ENCODE measurements at regions not wholly inside any gene's neighbourhood (a gene's known extent, or its start where the extent isn't known, plus 50 kb on each side); places are given as distances from the start of the nearest gene placed in this dataset.

- TF ChIP-seq, protein P1, sequence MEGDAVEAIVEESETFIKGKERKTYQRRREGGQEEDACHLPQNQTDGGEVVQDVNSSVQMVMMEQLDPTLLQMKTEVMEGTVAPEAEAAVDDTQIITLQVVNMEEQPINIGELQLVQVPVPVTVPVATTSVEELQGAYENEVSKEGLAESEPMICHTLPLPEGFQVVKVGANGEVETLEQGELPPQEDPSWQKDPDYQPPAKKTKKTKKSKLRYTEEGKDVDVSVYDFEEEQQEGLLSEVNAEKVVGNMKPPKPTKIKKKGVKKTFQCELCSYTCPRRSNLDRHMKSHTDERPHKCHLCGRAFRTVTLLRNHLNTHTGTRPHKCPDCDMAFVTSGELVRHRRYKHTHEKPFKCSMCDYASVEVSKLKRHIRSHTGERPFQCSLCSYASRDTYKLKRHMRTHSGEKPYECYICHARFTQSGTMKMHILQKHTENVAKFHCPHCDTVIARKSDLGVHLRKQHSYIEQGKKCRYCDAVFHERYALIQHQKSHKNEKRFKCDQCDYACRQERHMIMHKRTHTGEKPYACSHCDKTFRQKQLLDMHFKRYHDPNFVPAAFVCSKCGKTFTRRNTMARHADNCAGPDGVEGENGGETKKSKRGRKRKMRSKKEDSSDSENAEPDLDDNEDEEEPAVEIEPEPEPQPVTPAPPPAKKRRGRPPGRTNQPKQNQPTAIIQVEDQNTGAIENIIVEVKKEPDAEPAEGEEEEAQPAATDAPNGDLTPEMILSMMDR (IDR thresholded peaks at IDR 0.05; ENCODE audit: low read length), result no peak
- TF ChIP-seq EZH2 (IDR thresholded peaks at IDR 0.05; ENCODE audit: borderline replicate concordance, low read length), result no peak
- Histone ChIP-seq H3K4me2 (ENCODE audit: low read length) (no peak overlapping the region), H3K27ac (ENCODE audit: low read depth, low read length, poor library complexity, severe bottlenecking) (no peak overlapping the region), H3K9ac (ENCODE audit: low read length) (no peak overlapping the region), H3K27me3 (ENCODE audit: insufficient read depth, low read length) (no peaks in the 10 kb centered on the region), H3F3A (ENCODE audit: insufficient read depth, low read length) (no peaks in the 10 kb centered on the region), H3K9me3 (ENCODE audit: low read length) (no peaks in the 10 kb centered on the region), H3K4me3 (ENCODE audit: low read depth, low read length, poor library complexity, severe bottlenecking) (no peak overlapping the region), H3K9me2 (ENCODE audit: low read depth, low read length) (no peaks in the 10 kb centered on the region), H3K4me1 (ENCODE audit: insufficient read depth, low read length, severe bottlenecking) (no peaks in the 10 kb centered on the region), H2AFZ (ENCODE audit: low read length) (no peak overlapping the region), H4K20me1 (ENCODE audit: insufficient read depth, low read length) (no peaks in the 10 kb centered on the region), H3K36me3 (ENCODE audit: insufficient read depth, low read length) (no peaks in the 10 kb centered on the region), H3K79me2 (ENCODE audit: insufficient read depth, low read length) (no peaks in the 10 kb centered on the region)
Measured at GRCh38 chr4:165663411-165663810, 209.6 kb upstream of the TLL1 start.

DNA sequence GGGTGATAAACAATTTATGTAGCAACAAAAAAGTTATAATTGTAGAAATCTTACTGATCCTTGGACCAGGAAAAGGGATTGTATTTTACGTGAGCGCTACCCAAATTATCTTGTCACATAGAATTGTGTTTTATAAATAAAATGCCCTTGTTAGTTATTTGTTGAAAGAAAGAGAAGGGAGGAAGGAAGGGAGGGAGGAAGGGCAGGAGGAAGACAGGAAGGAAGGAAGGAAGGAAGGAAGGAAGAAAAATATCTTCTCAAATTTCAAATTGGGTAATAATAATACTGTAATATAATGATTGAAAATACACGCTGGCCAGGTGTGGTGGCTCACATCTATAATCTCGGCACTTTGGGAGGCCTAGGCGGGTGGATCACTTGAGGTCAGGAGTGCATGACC is 206.2 kb upstream of the TLL1 start:
- H3K79me2 ChIP-seq (ENCODE audit: insufficient read depth, low read length), result no peaks in the 10 kb centered on the region
- no peak overlapping the region for H3K27ac ChIP-seq (ENCODE audit: low read depth, low read length, poor library complexity, severe bottlenecking)
- no peaks in the 10 kb centered on the region for H3K9me2 ChIP-seq (ENCODE audit: low read depth, low read length)
- H2AFZ ChIP-seq (ENCODE audit: low read length), result no peak overlapping the region
- H3K27me3 ChIP-seq (ENCODE audit: insufficient read depth, low read length), result no peaks in the 10 kb centered on the region
- H3K4me3 ChIP-seq (ENCODE audit: low read depth, low read length, poor library complexity, severe bottlenecking), result no peak overlapping the region
- no peaks in the 10 kb centered on the region for H3F3A ChIP-seq (ENCODE audit: insufficient read depth, low read length)
- TF ChIP-seq, protein P1 (IDR thresholded peaks at IDR 0.05; ENCODE audit: low read length), result no peak
- TF ChIP-seq EZH2 (IDR thresholded peaks at IDR 0.05; ENCODE audit: borderline replicate concordance, low read length), result no peak
- no peaks in the 10 kb centered on the region for H3K9me3 ChIP-seq (ENCODE audit: low read length)
- H3K4me1 ChIP-seq (ENCODE audit: insufficient read depth, low read length, severe bottlenecking), result no peaks in the 10 kb centered on the region
- H3K36me3 ChIP-seq (ENCODE audit: insufficient read depth, low read length), result no peaks in the 10 kb centered on the region
- no peak overlapping the region for H3K4me2 ChIP-seq (ENCODE audit: low read length)
- no peaks in the 10 kb centered on the region for H4K20me1 ChIP-seq (ENCODE audit: insufficient read depth, low read length)
- no peak overlapping the region for H3K9ac ChIP-seq (ENCODE audit: low read length)

- TF ChIP-seq, protein P1 (IDR thresholded peaks at IDR 0.05; ENCODE audit: low read length), result no peak
- no peak for TF ChIP-seq EZH2 (IDR thresholded peaks at IDR 0.05; ENCODE audit: borderline replicate concordance, low read length)
- no peaks in the 10 kb centered on the region for H3K9me2 ChIP-seq (ENCODE audit: low read depth, low read length)
- H3K79me2 ChIP-seq (ENCODE audit: insufficient read depth, low read length), result no peaks in the 10 kb centered on the region
- no peaks in the 10 kb centered on the region for H3K9me3 ChIP-seq (ENCODE audit: low read length)
- H3K4me3 ChIP-seq (ENCODE audit: low read depth, low read length, poor library complexity, severe bottlenecking), result no peak overlapping the region
- H3K27ac ChIP-seq (ENCODE audit: low read depth, low read length, poor library complexity, severe bottlenecking), result no peak overlapping the region
- no peak overlapping the region for H3K9ac ChIP-seq (ENCODE audit: low read length)
- H3K36me3 ChIP-seq (ENCODE audit: insufficient read depth, low read length), result no peaks in the 10 kb centered on the region
- H3F3A ChIP-seq (ENCODE audit: insufficient read depth, low read length), result no peaks in the 10 kb centered on the region
- H2AFZ ChIP-seq (ENCODE audit: low read length), result no peak overlapping the region
- no peaks in the 10 kb centered on the region for H3K27me3 ChIP-seq (ENCODE audit: insufficient read depth, low read length)
- no peak overlapping the region for H3K4me2 ChIP-seq (ENCODE audit: low read length)
- no peaks in the 10 kb centered on the region for H3K4me1 ChIP-seq (ENCODE audit: insufficient read depth, low read length, severe bottlenecking)
- H4K20me1 ChIP-seq (ENCODE audit: insufficient read depth, low read length), result no peaks in the 10 kb centered on the region
Measured at GRCh38 chr4:165667969-165668368, 205.1 kb upstream of the TLL1 start.
